Activated T-cell treated with anti-CD3 and anti-CD28 coated beads, Interleukin-2, amount 50 U/mL, for 4 hours (primary cell): ENCODE measurements at regions not wholly inside any gene's neighbourhood (a gene's known extent, or its start where the extent isn't known, plus 50 kb on each side); places are given as distances from the start of the nearest gene placed in this dataset.
"Not testable (repeated sequence)": the region's sequence is repeated elsewhere in the genome, so short reads cannot be mapped to it uniquely, and the experiment has no call there.

Experiments used
- ATAC-seq, 2 donors: fragments of 200-7000 bp; cut with Tn5 transposase; one replicate each; pipeline ENCODE4 v1.10.0; 2021
- DNase-seq: peaks from one replicate; pipeline ENCODE4 v3.0.0-alpha.2; 2020
- H3K27me3 Mint-ChIP-seq: one replicate; pipeline ENCODE4 v1.8.0; 2021; ENCODE audit warnings: low read depth, mixed read lengths
- H3K36me3 Mint-ChIP-seq: one replicate; pipeline ENCODE4 v1.8.0; 2022; ENCODE audit warnings: mixed read lengths; ENCODE audit not compliant: insufficient read depth
- H3K4me1 Mint-ChIP-seq: one replicate; pipeline ENCODE4 v1.8.0; 2021; ENCODE audit warnings: low read depth, mixed read lengths
- H3K4me3 Mint-ChIP-seq: one replicate; pipeline ENCODE4 v1.8.0; 2021; ENCODE audit warnings: mild to moderate bottlenecking, moderate library complexity, mixed read lengths
- H3K9me3 Mint-ChIP-seq: one replicate; pipeline ENCODE4 v1.8.0; 2021; ENCODE audit warnings: mixed read lengths

GRCh38 chr1:184190616-184191015 is 139.1 kb downstream of the TSEN15 start:
- no peak for ATAC-seq
- no peaks in the 10 kb centered on the region for H3K9me3 Mint-ChIP-seq

GRCh38 chr1:184191181-184191621 is 139.7 kb downstream of the TSEN15 start:
- no peaks in the 10 kb centered on the region for H3K36me3 Mint-ChIP-seq
- H3K4me1 Mint-ChIP-seq = no peaks in the 10 kb centered on the region
- no peaks in the 10 kb centered on the region for H3K9me3 Mint-ChIP-seq
- no peak for DNase-seq
- ATAC-seq = no peak
- no peak overlapping the region for H3K4me3 Mint-ChIP-seq
- peaks cover 24% of the 10 kb centered on the region for H3K27me3 Mint-ChIP-seq

More at GRCh38 chr1:184190616-184191015, 139.1 kb downstream of the TSEN15 start:
- DNase-seq = no peak
- Mint-ChIP-seq H3K27me3 (peaks cover 24% of the 10 kb centered on the region), H3K4me3 (no peak overlapping the region), H3K36me3 (no peaks in the 10 kb centered on the region), H3K4me1 (no peaks in the 10 kb centered on the region)

GRCh38 chr1:184192796-184193195 is 141.3 kb downstream of the TSEN15 start:
- Mint-ChIP-seq H3K9me3 (no peaks in the 10 kb centered on the region), H3K27me3 (peaks cover 20% of the 10 kb centered on the region), H3K4me1 (no peaks in the 10 kb centered on the region), H3K36me3 (no peaks in the 10 kb centered on the region), H3K4me3 (no peak overlapping the region)
- ATAC-seq (no peak), DNase-seq (no peak)

GRCh38 chr1:184193451-184193850 is 141.9 kb downstream of the TSEN15 start:
- Mint-ChIP-seq H3K36me3 (no peaks in the 10 kb centered on the region), H3K4me3 (no peak overlapping the region), H3K4me1 (no peaks in the 10 kb centered on the region), H3K27me3 (peaks cover 19% of the 10 kb centered on the region), H3K9me3 (no peaks in the 10 kb centered on the region)
- DNase-seq (no peak), ATAC-seq (no peak)

- no peak for ATAC-seq
- H3K36me3 Mint-ChIP-seq = no peaks in the 10 kb centered on the region
- H3K4me1 Mint-ChIP-seq = no peaks in the 10 kb centered on the region
- H3K27me3 Mint-ChIP-seq = peaks cover 17% of the 10 kb centered on the region
- no peak for DNase-seq
- H3K4me3 Mint-ChIP-seq = no peak overlapping the region
- H3K9me3 Mint-ChIP-seq = no peaks in the 10 kb centered on the region
These were observed 142.7 kb downstream of the TSEN15 start for GRCh38 chr1:184194236-184194635.

- not testable (repeated sequence) for H3K36me3 Mint-ChIP-seq
These were observed 144.2 kb downstream of the TSEN15 start for GRCh38 chr1:184195722-184196121.

GRCh38 chr1:184197831-184198230 is 146.3 kb downstream of the TSEN15 start:
- no peaks in the 10 kb centered on the region for H3K4me1 Mint-ChIP-seq

More at GRCh38 chr1:184195722-184196121, 144.2 kb downstream of the TSEN15 start:
- not testable (repeated sequence) for H3K4me1 Mint-ChIP-seq, H3K9me3 Mint-ChIP-seq, DNase-seq, H3K4me3 Mint-ChIP-seq, ATAC-seq
- peaks cover 10% of the 10 kb centered on the region for H3K27me3 Mint-ChIP-seq

GRCh38 chr1:184199036-184199435 is 147.5 kb downstream of the TSEN15 start:
- H3K4me3 Mint-ChIP-seq = no peak overlapping the region
- H3K36me3 Mint-ChIP-seq = no peaks in the 10 kb centered on the region
- peaks cover 5% of the 10 kb centered on the region for H3K27me3 Mint-ChIP-seq
- no peaks in the 10 kb centered on the region for H3K4me1 Mint-ChIP-seq
- ATAC-seq (no peak), DNase-seq (no peak)
- H3K9me3 Mint-ChIP-seq = no peaks in the 10 kb centered on the region

More at GRCh38 chr1:184197831-184198230, 146.3 kb downstream of the TSEN15 start:
- ATAC-seq (no peak), DNase-seq (no peak)
- peaks cover 13% of the 10 kb centered on the region for H3K27me3 Mint-ChIP-seq
- no peak overlapping the region for H3K4me3 Mint-ChIP-seq
- H3K9me3 Mint-ChIP-seq = no peaks in the 10 kb centered on the region
- no peaks in the 10 kb centered on the region for H3K36me3 Mint-ChIP-seq

GRCh38 chr1:184199438-184200085 is 148.0 kb downstream of the TSEN15 start:
- H3K9me3 Mint-ChIP-seq = no peaks in the 10 kb centered on the region
- ATAC-seq (no peak), DNase-seq (no peak)
- H3K27me3 Mint-ChIP-seq = peaks cover 5% of the 10 kb centered on the region
- H3K36me3 Mint-ChIP-seq = no peaks in the 10 kb centered on the region
- H3K4me3 Mint-ChIP-seq = no peak overlapping the region
- H3K4me1 Mint-ChIP-seq = no peaks in the 10 kb centered on the region

GRCh38 chr1:184208622-184209021 is 157.1 kb downstream of the TSEN15 start:
- Mint-ChIP-seq H3K36me3 (no peaks in the 10 kb centered on the region), H3K4me1 (no peaks in the 10 kb centered on the region), H3K27me3 (peaks cover 12% of the 10 kb centered on the region), H3K4me3 (no peak overlapping the region), H3K9me3 (no peaks in the 10 kb centered on the region)
- no peak for ATAC-seq
- no peak for DNase-seq

GRCh38 chr1:184210031-184210430 is 158.5 kb downstream of the TSEN15 start:
- no peaks in the 10 kb centered on the region for H3K36me3 Mint-ChIP-seq
- H3K9me3 Mint-ChIP-seq = no peaks in the 10 kb centered on the region
- no peak for ATAC-seq
- DNase-seq = no peak
- H3K4me1 Mint-ChIP-seq = no peaks in the 10 kb centered on the region
- H3K27me3 Mint-ChIP-seq = peaks cover 17% of the 10 kb centered on the region
- H3K4me3 Mint-ChIP-seq = no peak overlapping the region

GRCh38 chr1:184210862-184211261 is 159.3 kb downstream of the TSEN15 start:
- no peaks in the 10 kb centered on the region for H3K9me3 Mint-ChIP-seq
- H3K4me3 Mint-ChIP-seq = no peak overlapping the region
- H3K4me1 Mint-ChIP-seq = no peaks in the 10 kb centered on the region
- no peaks in the 10 kb centered on the region for H3K36me3 Mint-ChIP-seq
- ATAC-seq = no peak
- no peak for DNase-seq
- H3K27me3 Mint-ChIP-seq = peaks cover 18% of the 10 kb centered on the region

- DNase-seq (no peak), ATAC-seq (no peak)
- Mint-ChIP-seq H3K4me1 (no peaks in the 10 kb centered on the region), H3K9me3 (no peaks in the 10 kb centered on the region), H3K27me3 (peaks cover 16% of the 10 kb centered on the region), H3K4me3 (no peak overlapping the region), H3K36me3 (no peaks in the 10 kb centered on the region)
These were observed 161.3 kb downstream of the TSEN15 start for GRCh38 chr1:184212649-184213314.

GRCh38 chr1:184214128-184214527 is 162.6 kb downstream of the TSEN15 start:
- no peaks in the 10 kb centered on the region for H3K9me3 Mint-ChIP-seq
- no peaks in the 10 kb centered on the region for H3K4me1 Mint-ChIP-seq
- peaks cover 12% of the 10 kb centered on the region for H3K27me3 Mint-ChIP-seq
- DNase-seq (no peak), ATAC-seq (no peak)
- no peak overlapping the region for H3K4me3 Mint-ChIP-seq
- no peaks in the 10 kb centered on the region for H3K36me3 Mint-ChIP-seq

GRCh38 chr1:184215274-184215925 is 163.9 kb downstream of the TSEN15 start:
- Mint-ChIP-seq H3K9me3 (no peaks in the 10 kb centered on the region), H3K4me1 (no peaks in the 10 kb centered on the region), H3K36me3 (no peaks in the 10 kb centered on the region), H3K4me3 (no peak overlapping the region), H3K27me3 (peaks cover 10% of the 10 kb centered on the region)
- ATAC-seq (no peak), DNase-seq (no peak)
